OCI-LY7 (cell line): ENCODE measurements at regions not wholly inside any gene's neighbourhood (a gene's known extent, or its start where the extent isn't known, plus 50 kb on each side); places are given as distances from the start of the nearest gene placed in this dataset.

ENCODE experiments used
- BruUV-seq: library from RNA; stranded (reverse); fragments of 400-500 nt; replicated peaks from 2 replicates; lab custom pipeline; 2021; lab: Mats Ljungman, UMichigan
- CTCF ChIA-PET: fragments of 300-600 bp; sonication (Branson Sonifier 250); formaldehyde crosslinking; loops from one replicate; lab custom pipeline; 2022; ENCODE audit warnings: antibody characterized with exemption; ENCODE audit not compliant: unreplicated experiment; lab: Charles Lee
- POLR2A ChIA-PET: fragments of 300-600 bp; sonication (Branson Sonifier 250); formaldehyde crosslinking; loops from one replicate; lab custom pipeline; 2022; ENCODE audit warnings: antibody characterized with exemption; lab: Charles Lee
- DNase-seq: peaks from one replicate; pipeline ENCODE4 v3.0.0-alpha.2; 2015; ENCODE audit warnings: low spot score
- H2AFZ ChIP-seq: fragments of 200-600 bp; sonication (generic), shearing (Covaris generic); 2 replicates; pipeline ENCODE4 v1.6.1; 2014; ENCODE audit warnings: mild to moderate bottlenecking, antibody characterized with exemption, low read length, moderate library complexity
- H3K27ac ChIP-seq: fragments of 200-600 bp; sonication (generic); 2 replicates; pipeline ENCODE4 v1.5.1; 2014; ENCODE audit warnings: mixed run types, low read depth, mild to moderate bottlenecking, moderate library complexity, low read length, inconsistent platforms; ENCODE audit not compliant: poor library complexity, severe bottlenecking
- H3K36me3 ChIP-seq: fragments of 200-600 bp; sonication (generic); 2 replicates; pipeline ENCODE4 v1.6.1; 2014; ENCODE audit warnings: mild to moderate bottlenecking, antibody characterized with exemption, low read length, moderate library complexity, mixed read lengths; ENCODE audit not compliant: insufficient read depth
- H3K4me1 ChIP-seq: fragments of 200-600 bp; sonication (generic); 2 replicates; pipeline ENCODE4 v1.5.1; 2014; ENCODE audit warnings: mild to moderate bottlenecking, low read length; ENCODE audit not compliant: insufficient read depth, poor library complexity, severe bottlenecking
- H3K4me2 ChIP-seq: fragments of 200-600 bp; sonication (generic); 2 replicates; pipeline ENCODE4 v1.6.1; 2014; ENCODE audit warnings: mild to moderate bottlenecking, low read length
- H3K4me3 ChIP-seq: fragments of 200-600 bp; sonication (generic); 2 replicates; pipeline ENCODE4 v1.5.1; 2014; ENCODE audit warnings: mild to moderate bottlenecking, low read depth, low read length; ENCODE audit not compliant: poor library complexity, severe bottlenecking
- H3K79me2 ChIP-seq: fragments of 200-600 bp; sonication (generic); 2 replicates; pipeline ENCODE4 v1.6.1; 2016; ENCODE audit warnings: low read depth, mild to moderate bottlenecking, low read length, moderate library complexity, mixed read lengths; ENCODE audit not compliant: insufficient read depth
- H3K9me2 ChIP-seq: fragments of 200-600 bp; sonication (generic); 2 replicates; pipeline ENCODE4 v1.6.1; 2016; ENCODE audit warnings: mild to moderate bottlenecking, low read length, mixed read lengths; ENCODE audit not compliant: insufficient read depth
- H3K9me3 ChIP-seq: fragments of 200-600 bp; sonication (generic); 2 replicates; pipeline ENCODE4 v1.6.1; 2014; ENCODE audit warnings: mild to moderate bottlenecking, mixed run types, low read length, mixed read lengths
- H4K20me1 ChIP-seq: fragments of 200-600 bp; sonication (generic); 2 replicates; pipeline ENCODE4 v1.6.1; 2014; ENCODE audit warnings: mild to moderate bottlenecking, antibody characterized with exemption, low read length, moderate library complexity, mixed read lengths; ENCODE audit not compliant: insufficient read depth
- CTCF ChIP-seq: fragments of 200-600 bp; sonication (generic); conservative IDR thresholded peaks from 2 replicates; pipeline ENCODE4 v1.5.1; 2014; ENCODE audit warnings: mild to moderate bottlenecking, antibody characterized with exemption, low read length, moderate library complexity, mixed read lengths
- EZH2phosphoT487 ChIP-seq: fragments of 200-600 bp; sonication (generic); IDR thresholded peaks from 2 replicates; pipeline ENCODE4 v1.6.1; 2018; ENCODE audit warnings: low read depth, borderline replicate concordance, mild to moderate bottlenecking, mixed run types, antibody characterized with exemption, low read length, moderate library complexity, mixed read lengths
- intact Hi-C: fragments of 100-400 bp; cut with micrococcal nuclease; formaldehyde crosslinking; loops from one replicate; pipeline ENCODE4 v1.10.0; 2022; ENCODE audit not compliant: unreplicated experiment

DNA sequence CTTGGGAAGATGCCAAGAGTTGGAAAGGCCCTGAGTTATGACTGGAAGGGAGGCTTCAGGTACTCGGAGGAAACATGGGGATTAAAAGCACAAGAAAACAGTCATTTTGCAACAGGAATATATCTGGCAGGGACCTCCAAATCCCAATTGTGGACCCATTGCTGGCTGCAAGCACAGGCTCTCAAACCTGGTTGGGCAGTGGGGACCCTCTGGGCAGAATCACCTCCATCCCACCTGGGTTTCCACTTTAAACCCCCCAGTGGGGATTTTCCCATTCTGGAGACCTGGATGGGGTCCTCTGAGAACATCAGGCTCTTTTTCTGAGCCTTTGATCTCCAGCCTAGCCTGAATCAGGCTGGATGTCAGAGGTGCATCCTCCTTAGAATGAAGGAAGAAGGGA is 177.8 kb downstream of the ASMT start:
- Histone ChIP-seq H3K9me3 (no peaks in the 10 kb centered on the region), H3K27ac (no peak overlapping the region), H3K79me2 (no peaks in the 10 kb centered on the region), H3K4me1 (no peaks in the 10 kb centered on the region), H3K36me3 (no peaks in the 10 kb centered on the region), H4K20me1 (no peaks in the 10 kb centered on the region), H2AFZ (no peak overlapping the region), H3K4me3 (no peak overlapping the region), H3K4me2 (no peak overlapping the region), H3K9me2 (no peaks in the 10 kb centered on the region)
- intact Hi-C loops: no loop called here
- BruUV-seq: no TSS peak
- TF ChIP-seq CTCF: no peak
- TF ChIP-seq EZH2phosphoT487: no peak
- ChIA-PET CTCF (no interaction called here), POLR2A (no interaction called here)
- no peak for DNase-seq

DNA sequence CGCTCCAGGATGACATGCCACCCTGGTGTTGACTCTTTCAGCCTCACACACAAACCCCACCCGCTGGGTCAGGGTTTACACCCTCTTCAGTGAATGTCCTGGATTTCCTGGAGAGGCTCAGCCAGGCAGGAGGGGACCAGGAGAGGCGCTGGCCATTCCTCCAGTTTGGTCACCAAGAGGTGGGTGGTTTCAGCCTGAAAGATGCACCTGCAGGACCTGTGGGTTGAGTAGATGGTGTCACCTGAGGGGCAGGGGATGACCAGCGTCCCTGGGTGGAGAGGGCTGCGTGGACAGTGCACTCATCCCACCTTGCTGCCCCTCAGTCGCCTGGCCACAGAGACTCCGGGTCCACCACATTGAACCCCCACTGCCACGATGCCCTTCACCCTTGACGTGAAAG is 179.7 kb downstream of the ASMT start:
- H3K36me3 ChIP-seq: no peaks in the 10 kb centered on the region
- ChIA-PET CTCF (no interaction called here), POLR2A (no interaction called here)
- H3K4me3 ChIP-seq: no peak overlapping the region
- no peak for TF ChIP-seq EZH2phosphoT487
- no peak for TF ChIP-seq CTCF
- no peak for DNase-seq
- intact Hi-C loops: no loop called here
- H3K9me3 ChIP-seq: no peaks in the 10 kb centered on the region
- BruUV-seq: no TSS peak
- H3K79me2 ChIP-seq: no peaks in the 10 kb centered on the region
- no peak overlapping the region for H3K4me2 ChIP-seq
- no peaks in the 10 kb centered on the region for H3K9me2 ChIP-seq
- no peaks in the 10 kb centered on the region for H3K4me1 ChIP-seq
- H4K20me1 ChIP-seq: no peaks in the 10 kb centered on the region
- no peak overlapping the region for H3K27ac ChIP-seq
- no peak overlapping the region for H2AFZ ChIP-seq

- Histone ChIP-seq H3K79me2 (no peaks in the 10 kb centered on the region), H3K4me2 (no peak overlapping the region), H3K4me1 (no peaks in the 10 kb centered on the region), H3K4me3 (no peak overlapping the region), H3K27ac (no peak overlapping the region), H3K9me3 (no peaks in the 10 kb centered on the region), H2AFZ (no peak overlapping the region), H3K9me2 (no peaks in the 10 kb centered on the region; the same call in 1 of the 2 replicates), H4K20me1 (no peaks in the 10 kb centered on the region), H3K36me3 (no peaks in the 10 kb centered on the region)
- POLR2A ChIA-PET: no interaction called here
- intact Hi-C loops: no loop called here
- DNase-seq: no peak
- TF ChIP-seq CTCF: no peak
- TF ChIP-seq EZH2phosphoT487: no peak
- BruUV-seq: no TSS peak
- CTCF ChIA-PET: no interaction called here
These were observed 188.1 kb downstream of the ASMT start for GRCh38 chrX:1802912-1803311.
